GM23248 (cell line): ENCODE measurements at regions not wholly inside any gene's neighbourhood (a gene's known extent, or its start where the extent isn't known, plus 50 kb on each side); places are given as distances from the start of the nearest gene placed in this dataset.

Source experiments
- EZH2 ChIP-seq: fragments of 200-600 bp; sonication (generic); IDR thresholded peaks from 2 replicates; pipeline ENCODE4 v1.6.1; 2018; ENCODE audit warnings: antibody characterized with exemption, mild to moderate bottlenecking; ENCODE audit not compliant: insufficient read depth, poor library complexity, severe bottlenecking
- EZH2phosphoT487 ChIP-seq: fragments of 200-600 bp; sonication (generic); IDR thresholded peaks from 2 replicates; pipeline ENCODE4 v1.6.1; 2018; ENCODE audit warnings: antibody characterized with exemption, moderate library complexity, mild to moderate bottlenecking, low read depth; ENCODE audit not compliant: insufficient read depth

DNA sequence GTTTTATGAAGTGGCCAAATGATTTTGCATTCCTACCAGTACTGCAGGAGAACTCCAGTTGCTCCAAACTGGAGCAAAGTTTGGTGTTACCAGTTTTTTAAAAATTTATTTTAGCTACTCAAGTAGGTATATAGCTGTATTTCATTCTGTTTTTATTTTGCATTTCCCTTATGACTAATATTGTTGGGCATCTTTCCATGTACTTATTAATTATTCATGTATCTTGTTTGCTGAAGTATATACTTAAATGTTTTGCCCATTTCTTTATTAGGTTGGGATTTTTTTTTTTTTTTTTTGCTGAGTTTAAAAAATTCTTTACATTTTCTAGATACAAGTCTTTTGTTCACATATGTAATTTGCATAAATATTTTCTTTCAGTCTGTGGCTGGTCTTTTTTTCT lies 386.6 kb upstream of the DAB2 start:
- TF ChIP-seq EZH2phosphoT487 (no peak), EZH2 (no peak)
